T-cell (primary cell): ENCODE measurements at regions not wholly inside any gene's neighbourhood (a gene's known extent, or its start where the extent isn't known, plus 50 kb on each side); places are given as distances from the start of the nearest gene placed in this dataset.

Source experiments
- ATAC-seq, 4 experiments: fragments of 200-7000 bp in 3 of 4; fragments of 150-1000 bp in 1 of 4; cut with Tn5 transposase; replicated peaks in 1 of 4; 1 replicate in 3 of 4; 2 replicates in 1 of 4; pipeline ENCODE4 v1.10.0; 2021; ENCODE audit warnings: moderate library complexity in 3 of 4, mild to moderate bottlenecking in 2 of 4, moderate number of reproducible peaks in 1 of 4
- CTCF ChIA-PET, 2 donors: fragments of 300-600 bp; sonication (Branson Sonifier 250); formaldehyde crosslinking; loops; one replicate each; lab custom pipeline; 2022; ENCODE audit warnings: antibody characterized with exemption in 2 of 2; lab: Charles Lee
- POLR2A ChIA-PET, 2 donors: fragments of 300-600 bp; sonication (Branson Sonifier 250); formaldehyde crosslinking; loops; one replicate each; lab custom pipeline; 2022; ENCODE audit warnings: antibody characterized with exemption in 2 of 2; lab: Charles Lee
- DNase-seq, 35 experiments: peaks; one replicate each; pipeline versions ENCODE4 v3.0.0 to v3.0.0-alpha.2; 2013 to 2023
- H3K27ac ChIP-seq: one replicate; pipeline ENCODE4 v1.5.1; 2013; ENCODE audit warnings: low read length
- H3K27me3 ChIP-seq, 2 experiments: replicated peaks in 1 of 2; 1 replicate in 1 of 2; 2 replicates in 1 of 2; pipeline versions ENCODE4 v1.6.1 to v1.7.0; 2013; ENCODE audit warnings: low read length in 1 of 2, mixed read lengths in 1 of 2; ENCODE audit not compliant: control insufficient read depth in 2 of 2, insufficient read depth in 2 of 2; ENCODE audit errors: extremely low read depth in 1 of 2
- H3K36me3 ChIP-seq, 2 donors: 1 replicate in 1 of 2; 2 replicates in 1 of 2; pipeline versions ENCODE4 v1.6.1 to v1.7.0; 2013; ENCODE audit warnings: low read length in 1 of 2; ENCODE audit not compliant: control insufficient read depth in 2 of 2, insufficient read depth in 1 of 2; ENCODE audit errors: extremely low read depth in 1 of 2
- H3K4me1 ChIP-seq, 2 experiments: 1 replicate in 1 of 2; 2 replicates in 1 of 2; pipeline versions ENCODE4 v1.6.1 to v1.7.0; 2013; ENCODE audit warnings: low read length in 2 of 2, mixed read lengths in 1 of 2; ENCODE audit not compliant: insufficient read depth in 2 of 2, control insufficient read depth in 1 of 2; ENCODE audit errors: extremely low read depth in 1 of 2
- H3K4me3 ChIP-seq, 2 donors: 1 replicate in 1 of 2; 2 replicates in 1 of 2; pipeline versions ENCODE4 v1.5.1 to v1.7.0; 2013; ENCODE audit warnings: mild to moderate bottlenecking in 2 of 2, low read length in 1 of 2, moderate library complexity in 1 of 2; ENCODE audit not compliant: control insufficient read depth in 1 of 2; ENCODE audit errors: extremely low read depth in 1 of 2
- H3K9me3 ChIP-seq: 2 replicates; pipeline ENCODE4 v1.7.0; 2013
- H3K27ac Mint-ChIP-seq, 2 donors: one replicate each; pipeline ENCODE4 v1.8.0; 2020 to 2021; ENCODE audit warnings: mild to moderate bottlenecking in 2 of 2, mixed read lengths in 2 of 2
- H3K27me3 Mint-ChIP-seq, 2 donors: one replicate each; pipeline ENCODE4 v1.8.0; 2021 to 2022; ENCODE audit warnings: mixed read lengths in 2 of 2
- H3K36me3 Mint-ChIP-seq: one replicate; pipeline ENCODE4 v1.8.0; 2021; ENCODE audit warnings: mixed read lengths
- H3K4me1 Mint-ChIP-seq, 3 donors: one replicate each; pipeline ENCODE4 v1.8.0; 2020 to 2022; ENCODE audit warnings: mixed read lengths in 3 of 3, mild to moderate bottlenecking in 1 of 3
- H3K4me3 Mint-ChIP-seq, 3 donors: one replicate each; pipeline ENCODE4 v1.8.0; 2020 to 2022; ENCODE audit warnings: mild to moderate bottlenecking in 3 of 3, mixed read lengths in 3 of 3, moderate library complexity in 3 of 3
- H3K9me3 Mint-ChIP-seq, 3 donors: one replicate each; pipeline ENCODE4 v1.8.0; 2020 to 2022; ENCODE audit warnings: mixed read lengths in 3 of 3
- WGBS: methylation state at CpG from one replicate; pipeline ENCODE4 v1.1.5; 2013; ENCODE audit warnings: missing lambda C conversion rate; ENCODE audit not compliant: insufficient coverage; 5-methylcytosine and 5-hydroxymethylcytosine counted together

DNA sequence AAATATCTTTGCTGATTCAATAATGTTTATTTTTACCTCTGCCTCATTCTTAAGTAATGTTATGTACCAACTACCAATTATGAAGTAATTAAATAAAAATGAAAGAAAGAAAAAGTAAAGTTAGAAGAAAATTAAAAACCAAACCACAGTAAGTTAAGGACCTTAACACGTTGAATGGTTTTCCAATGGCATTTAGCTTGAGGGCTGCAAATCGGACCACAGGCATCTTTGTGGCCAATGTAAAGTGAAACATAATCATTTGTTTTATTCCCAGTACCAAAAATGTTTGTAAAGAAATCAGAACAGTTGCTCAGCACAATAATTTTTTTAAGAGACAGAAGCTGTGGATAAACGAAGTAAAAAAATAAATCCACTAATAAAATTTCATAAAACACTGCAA, 1455.5 kb upstream of the ZEB2 start:
- ChIA-PET POLR2A (no interaction called here), CTCF (no interaction called here)
- no peak overlapping the region for H3K4me3 ChIP-seq
- H3K9me3 Mint-ChIP-seq, result peaks cover 3 to 4% (median 4%) of the 10 kb centered on the region in 3 donors
- H3K27me3 Mint-ChIP-seq, result no peaks in the 10 kb centered on the region
- no peak for ATAC-seq
- H3K4me1 Mint-ChIP-seq, result no peaks in the 10 kb centered on the region
- no peaks in the 10 kb centered on the region for H3K9me3 ChIP-seq
- H3K27ac ChIP-seq, result no peak overlapping the region
- H3K4me1 ChIP-seq, result no peaks in the 10 kb centered on the region
- no peaks in the 10 kb centered on the region for H3K36me3 ChIP-seq
- WGBS, result no CpG with 5 or more reads among the region's 3 CpGs
- DNase-seq, result no peak
- no peaks in the 10 kb centered on the region for H3K27me3 ChIP-seq
- H3K27ac Mint-ChIP-seq, result no peak overlapping the region
- H3K36me3 Mint-ChIP-seq, result no peaks in the 10 kb centered on the region
- no peak overlapping the region for H3K4me3 Mint-ChIP-seq

DNA sequence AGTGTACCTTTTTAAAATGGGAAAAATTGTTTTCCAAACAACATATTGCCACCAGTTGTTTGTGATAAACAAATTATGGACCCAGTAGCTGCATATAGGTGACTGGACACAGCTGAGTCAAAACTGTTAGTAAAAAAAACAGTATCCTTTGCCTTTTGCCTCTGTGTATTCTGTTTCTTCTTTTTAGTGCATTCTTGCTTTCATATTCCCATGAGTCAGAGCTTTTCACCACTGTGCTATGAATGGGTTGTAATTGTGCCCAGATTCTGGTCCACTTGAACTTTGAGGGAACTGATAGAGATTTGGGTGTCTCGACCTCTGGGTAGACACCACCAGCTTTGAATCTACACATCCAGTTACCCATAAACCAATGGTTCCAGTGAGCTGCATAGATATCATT, 1441.9 kb upstream of the ZEB2 start:
- POLR2A ChIA-PET, result no interaction called here

DNA sequence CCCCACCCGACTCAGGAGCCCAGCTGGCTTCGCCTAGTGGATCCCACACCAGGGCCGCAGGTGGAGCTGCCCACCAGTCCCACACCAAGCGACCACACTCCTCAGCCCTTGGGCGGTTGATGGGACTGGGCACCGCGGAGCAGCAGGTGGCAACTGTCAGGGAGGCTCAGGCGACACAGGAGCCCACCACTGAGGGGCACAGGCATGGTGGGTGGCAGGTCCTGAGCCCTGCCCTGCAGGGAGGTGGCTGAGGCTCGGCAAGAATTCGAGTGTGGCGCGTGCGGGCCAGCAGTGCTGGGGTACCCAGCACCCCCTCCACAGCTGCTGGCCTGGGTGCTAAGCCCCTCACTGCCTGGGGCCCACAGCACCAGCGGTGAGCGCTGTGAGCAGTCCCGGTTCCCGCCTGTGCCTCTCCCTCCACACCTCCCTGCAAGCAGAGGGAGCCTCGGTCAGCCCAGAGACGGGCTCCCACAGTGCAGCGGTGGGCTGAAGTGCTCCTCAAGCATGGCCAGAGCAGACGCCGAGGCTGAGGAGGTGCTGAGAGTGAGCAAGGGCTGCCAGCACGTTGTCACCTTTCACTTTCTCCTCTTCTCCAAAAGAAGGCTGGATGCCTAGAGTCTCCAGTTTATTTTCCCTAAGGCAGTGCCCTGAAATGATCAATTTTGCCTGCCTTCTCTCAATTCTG, 1440.7 kb upstream of the ZEB2 start:
- CTCF ChIA-PET, result no interaction called here
- H3K4me3 Mint-ChIP-seq, result no peak overlapping the region
- H3K27ac Mint-ChIP-seq, result no peak overlapping the region
- no peaks in the 10 kb centered on the region for H3K9me3 ChIP-seq
- H3K9me3 Mint-ChIP-seq, result peaks cover 10 to 20% (median 14%) of the 10 kb centered on the region in 3 donors
- H3K36me3 ChIP-seq, result no peaks in the 10 kb centered on the region
- DNase-seq, result no peak
- POLR2A ChIA-PET, result no interaction called here
- H3K27ac ChIP-seq, result no peak overlapping the region
- WGBS, result 88% methylated on average over 10 of the region's 23 CpGs
- H3K27me3 Mint-ChIP-seq, result no peaks in the 10 kb centered on the region
- H3K27me3 ChIP-seq, result no peaks in the 10 kb centered on the region
- no peak for ATAC-seq
- H3K4me1 ChIP-seq, result no peaks in the 10 kb centered on the region
- no peaks in the 10 kb centered on the region for H3K36me3 Mint-ChIP-seq
- no peaks in the 10 kb centered on the region for H3K4me1 Mint-ChIP-seq
- H3K4me3 ChIP-seq, result no peak overlapping the region

More for the DNA sequence above, 1441.9 kb upstream of the ZEB2 start:
- H3K27ac Mint-ChIP-seq, result no peak overlapping the region
- H3K4me1 Mint-ChIP-seq, result no peaks in the 10 kb centered on the region
- H3K27me3 Mint-ChIP-seq, result no peaks in the 10 kb centered on the region
- ATAC-seq, result no peak
- Histone ChIP-seq H3K27ac (no peak overlapping the region), H3K4me3 (no peak overlapping the region), H3K9me3 (no peaks in the 10 kb centered on the region), H3K27me3 (no peaks in the 10 kb centered on the region), H3K36me3 (no peaks in the 10 kb centered on the region), H3K4me1 (no peaks in the 10 kb centered on the region)
- no peaks in the 10 kb centered on the region for H3K36me3 Mint-ChIP-seq
- CTCF ChIA-PET, result no interaction called here
- WGBS, result no CpG with 5 or more reads among the region's 1 CpG
- peaks cover 10 to 15% (median 10%) of the 10 kb centered on the region in 3 donors for H3K9me3 Mint-ChIP-seq
- DNase-seq, result no peak
- H3K4me3 Mint-ChIP-seq, result no peak overlapping the region

DNA sequence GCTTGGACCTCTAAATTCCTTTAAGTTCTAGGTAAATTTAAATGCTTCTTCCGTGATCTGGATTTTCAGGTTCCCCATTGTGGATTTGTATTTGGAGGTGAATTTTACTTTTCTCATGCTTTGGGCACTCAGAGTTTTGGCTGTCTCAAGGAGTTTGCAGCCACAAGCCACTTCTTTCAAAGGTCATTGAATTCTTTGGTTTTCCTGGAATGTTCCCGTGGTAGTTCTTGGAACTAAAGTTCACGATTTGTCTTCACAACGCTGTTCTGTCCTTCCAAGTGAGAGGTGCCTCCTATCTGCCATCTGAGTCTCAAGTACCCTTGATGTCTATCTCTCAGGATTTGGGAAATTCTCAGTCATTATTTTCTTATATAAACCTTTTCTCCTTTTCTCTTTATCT, 1438.7 kb upstream of the ZEB2 start:
- Mint-ChIP-seq H3K9me3 (peaks cover 12 to 22% (median 14%) of the 10 kb centered on the region in 3 donors), H3K27ac (no peak overlapping the region), H3K4me3 (no peak overlapping the region), H3K36me3 (no peaks in the 10 kb centered on the region), H3K4me1 (no peaks in the 10 kb centered on the region), H3K27me3 (no peaks in the 10 kb centered on the region)
- ATAC-seq, result no peak
- Histone ChIP-seq H3K36me3 (no peaks in the 10 kb centered on the region), H3K4me3 (no peak overlapping the region), H3K4me1 (no peaks in the 10 kb centered on the region), H3K27me3 (no peaks in the 10 kb centered on the region), H3K9me3 (no peaks in the 10 kb centered on the region), H3K27ac (no peak overlapping the region)
- 90% methylated on average over 3 of the region's 4 CpGs for WGBS
- DNase-seq, result no peak
- ChIA-PET POLR2A (interaction anchor here in 1 of 2 donors (0.5 kb wide), 1 partner anchor 23 kb away, joined by 3 read pairs; no protein-coding TSS in a partner anchor), CTCF (no interaction called here)

GRCh38 chr2:145957929-145958328, 1438.0 kb upstream of the ZEB2 start:
- H3K27me3 Mint-ChIP-seq, result no peaks in the 10 kb centered on the region
- ChIA-PET CTCF (no interaction called here), POLR2A (interaction anchor here in 1 of 2 donors (0.5 kb wide), 1 partner anchor 22 kb away, joined by 3 read pairs; no protein-coding TSS in a partner anchor)
- H3K36me3 ChIP-seq, result no peaks in the 10 kb centered on the region
- H3K27ac Mint-ChIP-seq, result no peak overlapping the region
- 0% methylated on average over 1 of the region's 1 CpG for WGBS
- H3K27ac ChIP-seq, result no peak overlapping the region
- no peaks in the 10 kb centered on the region for H3K4me1 ChIP-seq
- ATAC-seq, result no peak
- no peak for DNase-seq
- no peaks in the 10 kb centered on the region for H3K27me3 ChIP-seq
- H3K36me3 Mint-ChIP-seq, result no peaks in the 10 kb centered on the region
- H3K4me3 ChIP-seq, result no peak overlapping the region
- no peak overlapping the region for H3K4me3 Mint-ChIP-seq
- peaks cover 14 to 26% (median 17%) of the 10 kb centered on the region in 3 donors for H3K9me3 Mint-ChIP-seq
- no peaks in the 10 kb centered on the region for H3K4me1 Mint-ChIP-seq
- no peaks in the 10 kb centered on the region for H3K9me3 ChIP-seq

DNA sequence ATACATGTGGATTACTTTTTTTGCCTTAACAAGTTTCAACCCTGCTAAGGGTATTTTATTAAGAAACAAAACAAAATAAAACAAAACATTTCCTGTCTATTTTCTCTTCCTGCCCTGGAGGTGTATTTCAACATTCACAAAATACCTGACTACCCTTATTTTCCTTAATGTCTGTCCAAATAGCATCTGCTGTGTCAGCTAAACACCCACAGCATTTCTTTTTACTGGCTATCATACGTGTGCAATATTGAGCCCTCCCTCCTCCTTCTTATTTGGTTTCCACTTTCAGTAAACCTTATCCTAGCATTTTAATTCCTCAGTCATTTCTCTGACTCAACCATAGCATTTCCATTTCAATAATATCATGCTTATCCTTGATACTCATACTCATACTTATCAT, 1420.0 kb upstream of the ZEB2 start:
- H3K27ac ChIP-seq, result no peak overlapping the region
- POLR2A ChIA-PET, result no interaction called here
- no peaks in the 10 kb centered on the region for H3K36me3 ChIP-seq
- 56% methylated on average over 1 of the region's 1 CpG for WGBS
- H3K4me3 Mint-ChIP-seq, result no peak overlapping the region
- no peak for DNase-seq
- H3K9me3 Mint-ChIP-seq, result peaks cover 11 to 16% (median 12%) of the 10 kb centered on the region in 3 donors
- no peaks in the 10 kb centered on the region for H3K4me1 Mint-ChIP-seq
- no peaks in the 10 kb centered on the region for H3K36me3 Mint-ChIP-seq
- H3K27ac Mint-ChIP-seq, result no peak overlapping the region
- H3K4me1 ChIP-seq, result no peaks in the 10 kb centered on the region
- H3K4me3 ChIP-seq, result no peak overlapping the region
- CTCF ChIA-PET, result no interaction called here
- no peaks in the 10 kb centered on the region for H3K27me3 Mint-ChIP-seq
- no peak for ATAC-seq
- no peaks in the 10 kb centered on the region for H3K9me3 ChIP-seq
- H3K27me3 ChIP-seq, result no peaks in the 10 kb centered on the region
